CD14-positive monocyte (primary cell): ENCODE measurements at regions not wholly inside any gene's neighbourhood (a gene's known extent, or its start where the extent isn't known, plus 50 kb on each side); places are given as distances from the start of the nearest gene placed in this dataset.

Source experiments
- DNase-seq, 3 donors: peaks; one replicate each; pipeline ENCODE4 v3.0.0-alpha.2; 2011 to 2022
- H2AFZ ChIP-seq: 2 replicates; pipeline ENCODE4 v1.6.0; 2012; ENCODE audit warnings: mild to moderate bottlenecking, low read depth, low read length, inconsistent platforms; ENCODE audit not compliant: insufficient read depth, poor library complexity, severe bottlenecking
- H3K27ac ChIP-seq, 2 donors: 1 replicate in 1 of 2; 2 replicates in 1 of 2; pipeline ENCODE4 v1.5.1; 2012 to 2013; ENCODE audit warnings: low read length in 2 of 2, control low read depth in 1 of 2, inconsistent platforms in 1 of 2, low read depth in 1 of 2, mild to moderate bottlenecking in 1 of 2
- H3K27me3 ChIP-seq, 2 donors: one replicate each; pipeline versions ENCODE4 v1.6.0 to v1.6.1; 2011 to 2013; ENCODE audit warnings: low read length in 2 of 2; ENCODE audit not compliant: control insufficient read depth in 2 of 2, insufficient read depth in 2 of 2
- H3K36me3 ChIP-seq, 2 donors: replicated peaks in 1 of 2; 1 replicate in 1 of 2; 2 replicates in 1 of 2; pipeline versions ENCODE4 v1.5.1 to v1.6.1; 2012 to 2013; ENCODE audit warnings: low read length in 2 of 2, control low read depth in 1 of 2, inconsistent platforms in 1 of 2, mild to moderate bottlenecking in 1 of 2; ENCODE audit not compliant: insufficient read depth in 2 of 2, control insufficient read depth in 1 of 2
- H3K4me1 ChIP-seq, 2 donors: 1 replicate in 1 of 2; 2 replicates in 1 of 2; pipeline versions ENCODE4 v1.5.1 to v1.6.1; 2012 to 2013; ENCODE audit warnings: low read length in 2 of 2, control low read depth in 1 of 2, inconsistent platforms in 1 of 2, mild to moderate bottlenecking in 1 of 2, moderate library complexity in 1 of 2; ENCODE audit not compliant: insufficient read depth in 2 of 2, control insufficient read depth in 1 of 2
- H3K4me2 ChIP-seq: replicated peaks from 2 replicates; pipeline ENCODE3; 2012; ENCODE audit warnings: low read length, moderate library complexity, mild to moderate bottlenecking; ENCODE audit not compliant: poor library complexity, severe bottlenecking; ENCODE audit errors: extremely low read depth
- H3K4me3 ChIP-seq, 3 experiments: fragments of 200-600 bp in 1 of 3; sonication (generic) in 1 of 3; replicated peaks in 1 of 3; 1 replicate in 2 of 3; 2 replicates in 1 of 3; pipeline ENCODE4 v1.5.1; 2011 to 2013; ENCODE audit warnings: low read length in 3 of 3, mild to moderate bottlenecking in 3 of 3, control low read depth in 2 of 3, low read depth in 2 of 3, inconsistent platforms in 1 of 3, moderate library complexity in 1 of 3
- H3K79me2 ChIP-seq: 2 replicates; pipeline ENCODE4 v1.6.0; 2012; ENCODE audit warnings: mild to moderate bottlenecking, control low read depth, inconsistent platforms, low read length, moderate library complexity; ENCODE audit not compliant: insufficient read depth
- H3K9ac ChIP-seq: 2 replicates; pipeline ENCODE4 v1.6.0; 2017; ENCODE audit warnings: low read length, mild to moderate bottlenecking; ENCODE audit not compliant: insufficient read depth, poor library complexity, severe bottlenecking
- H3K9me3 ChIP-seq, 2 donors: replicated peaks in 1 of 2; 1 replicate in 1 of 2; 2 replicates in 1 of 2; pipeline versions ENCODE4 v1.5.1 to v1.6.1; 2012 to 2013; ENCODE audit warnings: low read length in 2 of 2, control low read depth in 1 of 2; ENCODE audit not compliant: control insufficient read depth in 1 of 2, insufficient read depth in 1 of 2
- H4K20me1 ChIP-seq: 2 replicates; pipeline ENCODE4 v1.6.0; 2012; ENCODE audit warnings: mild to moderate bottlenecking, low read length, control low read depth, moderate library complexity; ENCODE audit not compliant: insufficient read depth
- H3K27ac Mint-ChIP-seq, 7 donors: one replicate each; pipeline ENCODE4 v1.8.0; 2020; ENCODE audit warnings: mild to moderate bottlenecking in 7 of 7, mixed read lengths in 7 of 7, moderate library complexity in 6 of 7, inconsistent platforms in 2 of 7
- H3K27me3 Mint-ChIP-seq, 3 donors: one replicate each; pipeline ENCODE4 v1.8.0; 2021 to 2022; ENCODE audit warnings: low read depth in 3 of 3, mild to moderate bottlenecking in 3 of 3, mixed read lengths in 3 of 3, moderate library complexity in 3 of 3, inconsistent platforms in 1 of 3
- H3K36me3 Mint-ChIP-seq, 2 donors: one replicate each; pipeline ENCODE4 v1.8.0; 2020; ENCODE audit warnings: mixed read lengths in 2 of 2, inconsistent platforms in 1 of 2, mild to moderate bottlenecking in 1 of 2
- H3K4me1 Mint-ChIP-seq: one replicate; pipeline ENCODE4 v1.8.0; 2020; ENCODE audit warnings: mild to moderate bottlenecking, mixed read lengths
- H3K4me3 Mint-ChIP-seq, 2 donors: one replicate each; pipeline ENCODE4 v1.8.0; 2020; ENCODE audit warnings: mild to moderate bottlenecking in 2 of 2, mixed read lengths in 2 of 2, moderate library complexity in 1 of 2
- H3K9me3 Mint-ChIP-seq, 7 donors: one replicate each; pipeline ENCODE4 v1.8.0; 2020 to 2022; ENCODE audit warnings: mixed read lengths in 7 of 7, mild to moderate bottlenecking in 6 of 7, moderate library complexity in 6 of 7, inconsistent platforms in 2 of 7
- WGBS: methylation state at CpG from one replicate; pipeline ENCODE4 v1.1.5; 2013; ENCODE audit warnings: missing lambda C conversion rate; ENCODE audit not compliant: insufficient coverage; 5-methylcytosine and 5-hydroxymethylcytosine counted together
- intact Hi-C, 2 donors: fragments of 100-400 bp; cut with micrococcal nuclease; formaldehyde crosslinking; loops; one replicate each; pipeline versions ENCODE4 v1.15.0 to v1.15.1; 2023
- TF ChIP-seq, protein P1 (sequence below): fragments of 200-600 bp; IDR thresholded peaks from one replicate; pipeline ENCODE4 v1.8.0; 2022; ENCODE audit warnings: antibody characterized with exemption, mild to moderate bottlenecking

DNA sequence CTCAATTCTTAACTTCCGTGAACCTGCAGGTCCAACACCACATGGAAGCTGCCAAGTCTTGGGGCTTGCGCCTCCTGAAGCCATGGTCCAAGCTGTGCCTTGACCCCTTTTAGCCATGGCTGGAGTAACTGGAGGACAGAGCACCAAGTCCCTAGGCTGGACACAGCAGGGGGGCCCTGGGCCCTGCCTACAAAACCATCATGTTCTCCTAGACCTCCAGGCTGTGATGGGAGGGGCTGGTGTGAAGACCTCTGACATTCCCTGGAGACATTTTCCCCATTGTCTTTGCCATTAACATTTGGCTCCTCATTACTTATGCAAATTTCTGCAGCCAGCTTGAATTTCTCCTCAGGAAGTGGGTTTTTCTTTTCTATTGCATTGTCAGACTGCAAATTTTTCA is 570.1 kb downstream of the FSCB start:
- H2AFZ ChIP-seq: no peak overlapping the region
- no peak overlapping the region for H3K9ac ChIP-seq
- Mint-ChIP-seq H3K4me1 (no peaks in the 10 kb centered on the region), H3K9me3 (peaks cover 5 to 35% (median 11%) of the 10 kb centered on the region in 7 donors), H3K36me3 (no peaks in the 10 kb centered on the region), H3K27ac (no peak overlapping the region), H3K27me3 (peaks cover 0 to 1% (median 0%) of the 10 kb centered on the region in 3 donors), H3K4me3 (no peak overlapping the region)
- 95% methylated on average over 2 of the region's 2 CpGs for WGBS
- H3K79me2 ChIP-seq: no peaks in the 10 kb centered on the region
- no peaks in the 10 kb centered on the region for H3K27me3 ChIP-seq
- H3K4me2 ChIP-seq: no peak overlapping the region
- H3K36me3 ChIP-seq: no peaks in the 10 kb centered on the region
- H3K4me3 ChIP-seq: no peak overlapping the region
- TF ChIP-seq, protein P1, sequence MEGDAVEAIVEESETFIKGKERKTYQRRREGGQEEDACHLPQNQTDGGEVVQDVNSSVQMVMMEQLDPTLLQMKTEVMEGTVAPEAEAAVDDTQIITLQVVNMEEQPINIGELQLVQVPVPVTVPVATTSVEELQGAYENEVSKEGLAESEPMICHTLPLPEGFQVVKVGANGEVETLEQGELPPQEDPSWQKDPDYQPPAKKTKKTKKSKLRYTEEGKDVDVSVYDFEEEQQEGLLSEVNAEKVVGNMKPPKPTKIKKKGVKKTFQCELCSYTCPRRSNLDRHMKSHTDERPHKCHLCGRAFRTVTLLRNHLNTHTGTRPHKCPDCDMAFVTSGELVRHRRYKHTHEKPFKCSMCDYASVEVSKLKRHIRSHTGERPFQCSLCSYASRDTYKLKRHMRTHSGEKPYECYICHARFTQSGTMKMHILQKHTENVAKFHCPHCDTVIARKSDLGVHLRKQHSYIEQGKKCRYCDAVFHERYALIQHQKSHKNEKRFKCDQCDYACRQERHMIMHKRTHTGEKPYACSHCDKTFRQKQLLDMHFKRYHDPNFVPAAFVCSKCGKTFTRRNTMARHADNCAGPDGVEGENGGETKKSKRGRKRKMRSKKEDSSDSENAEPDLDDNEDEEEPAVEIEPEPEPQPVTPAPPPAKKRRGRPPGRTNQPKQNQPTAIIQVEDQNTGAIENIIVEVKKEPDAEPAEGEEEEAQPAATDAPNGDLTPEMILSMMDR: no peak
- H3K27ac ChIP-seq: no peak overlapping the region
- DNase-seq: no peak
- H3K4me1 ChIP-seq: no peaks in the 10 kb centered on the region
- H4K20me1 ChIP-seq: no peaks in the 10 kb centered on the region
- H3K9me3 ChIP-seq: peaks cover 16 to 18% of the 10 kb centered on the region in 2 donors
- intact Hi-C loops: no loop called here

DNA sequence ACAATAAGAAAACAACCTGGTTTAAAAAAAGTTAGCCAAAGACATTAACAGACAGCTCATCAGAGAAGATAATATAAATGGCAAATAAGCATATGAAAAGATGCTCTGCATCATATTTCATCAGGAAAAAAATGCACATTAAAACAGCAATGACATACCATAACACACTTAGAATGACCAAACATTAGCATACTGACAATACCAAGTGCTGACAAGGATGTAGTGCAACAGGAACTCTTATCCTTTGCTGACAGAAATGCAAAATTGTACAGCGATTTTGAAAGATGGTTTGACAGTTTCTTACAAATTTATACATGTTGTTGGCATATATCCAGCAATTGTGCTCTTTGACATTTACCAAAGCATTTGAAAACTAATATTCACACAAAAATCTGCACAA is 573.0 kb downstream of the FSCB start:
- H3K4me1 ChIP-seq: no peaks in the 10 kb centered on the region
- no peaks in the 10 kb centered on the region for H3K36me3 Mint-ChIP-seq
- H2AFZ ChIP-seq: no peak overlapping the region
- H3K4me3 Mint-ChIP-seq: no peak overlapping the region
- no peaks in the 10 kb centered on the region for H3K36me3 ChIP-seq
- H3K27me3 Mint-ChIP-seq: no peaks in the 10 kb centered on the region
- H3K9me3 Mint-ChIP-seq: peaks cover 0 to 24% (median 6%) of the 10 kb centered on the region in 7 donors
- no peak overlapping the region for H3K27ac Mint-ChIP-seq
- no peaks in the 10 kb centered on the region for H4K20me1 ChIP-seq
- intact Hi-C loops: no loop called here
- WGBS: no CpG with 5 or more reads among the region's 1 CpG
- no peak overlapping the region for H3K4me3 ChIP-seq
- H3K79me2 ChIP-seq: no peaks in the 10 kb centered on the region
- no peaks in the 10 kb centered on the region for H3K27me3 ChIP-seq
- H3K4me2 ChIP-seq: no peak overlapping the region
- no peaks in the 10 kb centered on the region for H3K4me1 Mint-ChIP-seq
- H3K27ac ChIP-seq: no peak overlapping the region
- no peak for DNase-seq
- TF ChIP-seq, protein P1: no peak
- H3K9ac ChIP-seq: no peak overlapping the region
- peaks cover 7 to 9% of the 10 kb centered on the region in 2 donors for H3K9me3 ChIP-seq
